ENCODE measurements at regions not wholly inside any gene's neighbourhood (a gene's known extent, or its start where the extent isn't known, plus 50 kb on each side); places are given as distances from the start of the nearest gene placed in this dataset.
"Not testable (repeated sequence)": the region's sequence is repeated elsewhere in the genome, so short reads cannot be mapped to it uniquely, and the experiment has no call there.

DNA sequence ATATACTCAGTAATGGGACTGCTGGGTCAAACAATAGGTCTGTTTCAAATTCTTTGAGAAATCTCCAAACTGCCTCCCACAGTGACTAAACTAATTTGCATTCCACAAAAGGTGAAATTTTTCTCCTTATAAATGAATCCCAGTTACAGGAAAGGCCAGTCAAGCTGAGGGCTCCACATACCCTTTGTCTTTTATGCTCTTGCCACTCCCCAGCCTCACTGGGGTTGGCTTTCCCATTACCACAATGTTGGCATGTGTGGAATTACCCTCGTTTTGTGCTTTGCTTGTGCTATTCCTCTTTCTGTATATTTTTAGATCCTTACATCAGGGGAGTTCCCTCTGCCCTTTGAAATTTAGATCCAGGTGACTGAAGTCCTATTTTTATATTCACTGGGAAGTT, 220.2 kb upstream of the LCORL start:
- DNase-seq (ENCODE audit: low read depth in 3 of 3, low spot score in 1 of 3), result no peak

DNA sequence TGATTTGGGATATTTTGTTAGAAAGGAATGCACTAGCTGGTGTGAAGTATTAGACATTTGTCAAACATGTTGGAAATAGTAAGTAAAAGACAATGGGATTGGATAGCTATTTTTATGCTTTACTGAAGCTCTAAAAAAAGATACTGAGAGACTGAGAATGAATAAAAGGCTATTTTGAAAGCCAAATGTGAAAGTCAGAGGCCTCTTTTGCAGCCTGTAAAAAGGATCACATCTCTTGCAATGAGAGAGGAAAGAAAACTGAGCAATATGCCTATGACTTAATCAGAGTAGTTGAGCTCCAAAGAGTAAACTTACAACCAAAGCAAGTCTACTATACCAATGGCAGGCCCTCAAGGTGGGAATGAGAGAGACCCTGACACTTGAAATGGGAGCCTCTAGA, 212.6 kb upstream of the LCORL start:
- DNase-seq (ENCODE audit: low read depth in 3 of 3, low spot score in 1 of 3), result no peak

DNA sequence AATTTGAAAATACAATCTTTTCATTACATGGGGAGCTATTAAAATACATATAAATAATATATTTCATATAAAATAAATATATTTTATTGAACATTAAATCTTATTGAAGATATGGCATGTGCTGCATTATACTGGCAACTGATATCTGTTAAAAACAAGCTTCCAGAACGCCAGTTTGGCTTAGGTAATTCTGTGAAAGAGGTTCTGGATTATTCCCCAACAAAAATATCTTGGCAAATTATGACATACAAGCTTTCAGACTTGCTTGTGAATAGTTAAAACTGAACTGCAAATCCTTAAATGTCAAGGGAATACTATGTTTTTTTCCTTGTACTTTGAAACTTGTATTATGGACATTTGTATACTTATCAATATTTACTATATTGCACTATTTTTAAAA, 210.2 kb upstream of the LCORL start:
- no peak for DNase-seq (ENCODE audit: low read depth in 3 of 3, low spot score in 1 of 3)

DNA sequence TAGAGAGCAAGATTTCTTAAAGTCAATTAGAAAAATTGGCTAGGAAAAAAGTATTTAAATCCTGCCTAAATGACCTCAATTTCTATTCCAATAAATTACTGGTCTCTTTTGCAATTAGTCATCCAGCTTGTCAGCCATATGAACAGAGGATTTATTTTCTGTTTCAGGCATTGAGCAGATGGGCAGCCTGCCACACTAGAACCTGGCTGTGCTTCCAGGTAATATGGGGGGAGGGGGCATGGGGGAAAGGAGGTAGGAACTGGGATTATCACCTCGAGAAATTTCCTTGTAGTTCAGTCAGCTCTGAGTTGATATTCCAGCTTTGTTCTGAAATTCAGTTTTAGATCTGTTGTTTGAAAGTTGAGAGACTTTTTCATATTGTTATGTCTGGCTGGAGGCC, 206.3 kb upstream of the LCORL start:
- no peak for DNase-seq (ENCODE audit: low read depth in 3 of 3, low spot score in 1 of 3)

GRCh38 chr4:18214411-18215055, 193.0 kb upstream of the LCORL start:
- DNase-seq (ENCODE audit: low read depth in 3 of 3, low spot score in 1 of 3), result no peak

DNA sequence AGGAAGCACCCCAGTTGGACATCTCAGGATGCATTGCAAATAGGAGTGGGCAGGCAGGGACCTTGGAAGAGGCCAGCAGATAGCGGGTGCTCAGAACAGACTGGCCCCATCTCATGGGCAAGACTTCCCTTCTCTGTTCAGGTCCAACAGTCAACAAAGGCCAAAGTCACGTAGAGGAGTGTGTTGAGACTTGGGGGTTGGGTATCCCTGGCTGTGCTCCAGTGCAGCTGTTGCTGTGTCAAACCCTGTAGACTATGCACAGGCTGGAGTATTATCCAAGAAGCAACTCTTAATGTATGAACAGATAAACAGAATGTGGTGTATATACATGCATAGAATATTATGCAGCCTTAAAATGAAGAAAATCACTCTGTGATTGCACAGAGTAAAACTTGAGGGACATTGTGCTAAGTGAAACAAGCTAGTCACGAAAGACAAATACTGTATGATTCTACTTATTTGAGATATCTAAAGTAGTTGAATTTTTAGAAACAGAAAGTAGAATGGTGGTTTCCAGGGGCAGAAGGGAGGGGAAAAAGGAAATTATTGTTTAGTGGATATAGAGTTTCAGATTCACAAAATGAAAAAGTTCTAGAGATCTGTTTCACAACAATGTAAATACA, 192.1 kb upstream of the LCORL start:
- DNase-seq (ENCODE audit: low read depth in 3 of 3, low spot score in 1 of 3), result no peak

- DNase-seq (ENCODE audit: low read depth in 3 of 3, low spot score in 1 of 3), result no peak
These were observed 187.9 kb upstream of the LCORL start for GRCh38 chr4:18209448-18209847.

- no peak for DNase-seq (ENCODE audit: low read depth in 3 of 3, low spot score in 1 of 3)
These were observed 182.4 kb upstream of the LCORL start for GRCh38 chr4:18203966-18204365.

- no peak for DNase-seq (ENCODE audit: low read depth in 3 of 3, low spot score in 1 of 3)
These were observed 180.9 kb upstream of the LCORL start for GRCh38 chr4:18202486-18202885.

DNA sequence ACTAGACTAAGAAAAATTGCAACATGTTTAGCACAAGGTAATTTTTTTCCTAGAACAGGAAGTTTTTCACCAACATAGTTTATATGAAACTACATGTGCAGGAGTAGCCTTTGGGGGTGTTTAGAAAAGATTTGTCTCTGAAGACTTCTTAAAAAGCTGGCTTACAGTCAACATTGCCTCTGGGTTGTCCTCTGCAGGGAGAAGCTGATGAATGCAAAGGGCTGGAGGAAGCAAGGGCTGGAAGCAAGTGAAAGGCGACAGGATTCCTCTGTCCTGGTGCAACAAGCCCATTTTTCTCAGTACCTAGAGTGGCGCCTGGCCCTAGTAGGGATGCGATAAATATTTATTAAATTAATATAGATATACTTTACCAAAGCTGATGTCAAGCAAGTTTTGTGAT, 180.3 kb upstream of the LCORL start:
- DNase-seq (ENCODE audit: low read depth in 3 of 3, low spot score in 1 of 3), result no peak

DNA sequence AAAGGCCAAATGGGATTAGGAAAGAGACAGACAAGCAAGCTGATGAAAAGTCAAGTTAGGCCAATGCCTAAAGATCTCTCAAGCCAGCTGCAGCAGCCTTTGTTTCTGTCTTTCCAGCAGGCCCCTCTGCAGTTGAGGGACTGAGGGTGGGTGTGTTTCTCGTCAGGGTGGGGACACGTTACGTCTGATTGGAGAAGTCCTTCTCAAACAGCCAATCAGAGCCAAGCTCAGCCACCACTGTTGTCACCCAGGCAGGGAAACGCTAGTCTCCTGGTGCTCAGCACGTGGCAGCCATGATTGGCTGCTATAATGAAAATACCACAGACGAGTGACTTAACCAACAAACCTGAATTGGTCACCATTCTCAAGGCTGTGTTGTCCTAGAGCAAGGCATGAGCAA, 177.1 kb upstream of the LCORL start:
- no peak for DNase-seq (ENCODE audit: low read depth in 3 of 3, low spot score in 1 of 3)

DNA sequence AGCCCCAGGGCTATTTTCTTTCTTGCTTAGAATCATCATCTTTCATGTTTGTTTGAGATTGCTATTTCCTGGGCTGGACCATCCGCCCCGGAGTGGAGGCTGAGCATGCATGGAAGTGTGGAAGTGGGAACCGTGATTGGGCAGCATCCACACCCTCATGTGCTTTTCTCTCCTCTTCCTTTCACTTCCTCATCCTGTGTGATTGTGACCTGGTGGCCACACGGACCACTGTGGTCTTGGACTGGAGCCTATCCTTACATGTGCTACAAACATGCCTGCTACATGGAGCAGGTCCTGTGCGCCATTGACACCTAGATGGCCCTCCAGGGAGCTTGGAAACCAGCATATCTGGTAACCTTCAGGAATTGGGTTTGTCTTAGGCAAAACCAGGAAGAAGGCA, 175.9 kb upstream of the LCORL start:
- DNase-seq (ENCODE audit: low read depth in 3 of 3, low spot score in 1 of 3), result no peak

- DNase-seq (ENCODE audit: low read depth in 3 of 3, low spot score in 1 of 3), result no peak
These were observed 172.7 kb upstream of the LCORL start for GRCh38 chr4:18194278-18194677.

DNA sequence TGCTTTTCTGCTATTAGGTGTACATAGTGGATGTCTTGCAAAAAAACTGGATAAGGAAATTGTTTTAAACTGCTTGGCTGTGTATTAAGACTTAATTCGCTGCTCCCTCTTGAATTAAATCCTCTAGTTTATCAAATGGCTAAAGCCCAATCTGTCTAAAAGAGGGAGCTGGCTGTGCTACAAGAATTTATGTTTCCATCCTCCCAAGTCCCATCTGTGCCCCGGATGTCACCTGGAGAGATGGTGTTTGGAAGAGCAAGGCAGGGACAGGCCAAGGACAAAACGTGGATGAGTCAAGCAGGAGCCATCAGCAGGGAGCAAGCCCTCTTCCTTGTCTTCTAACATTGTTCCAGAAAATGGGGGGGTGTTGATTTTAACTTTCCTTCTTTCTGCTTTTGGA, 171.3 kb upstream of the LCORL start:
- DNase-seq (ENCODE audit: low read depth in 3 of 3, low spot score in 1 of 3), result no peak

DNA sequence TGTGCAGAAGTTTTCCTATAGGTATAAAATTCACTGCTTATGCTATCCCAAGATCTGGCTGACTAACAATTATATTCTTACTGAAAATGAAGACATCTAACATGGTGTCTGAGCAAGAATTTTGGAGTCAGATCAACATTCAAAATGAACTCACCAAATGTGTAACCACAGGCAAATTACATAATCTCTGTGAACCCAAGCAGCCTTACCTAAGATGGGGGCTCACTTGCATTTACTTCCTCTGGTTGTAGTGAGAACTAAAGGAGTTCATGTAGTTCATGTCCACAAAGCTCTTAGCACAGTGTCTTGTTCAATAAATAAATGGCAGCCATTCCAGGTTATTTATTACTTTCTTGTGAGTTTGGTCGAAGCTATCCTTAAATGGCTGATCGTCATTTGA, 163.9 kb upstream of the LCORL start:
- DNase-seq (ENCODE audit: low read depth in 3 of 3, low spot score in 1 of 3), result no peak

DNA sequence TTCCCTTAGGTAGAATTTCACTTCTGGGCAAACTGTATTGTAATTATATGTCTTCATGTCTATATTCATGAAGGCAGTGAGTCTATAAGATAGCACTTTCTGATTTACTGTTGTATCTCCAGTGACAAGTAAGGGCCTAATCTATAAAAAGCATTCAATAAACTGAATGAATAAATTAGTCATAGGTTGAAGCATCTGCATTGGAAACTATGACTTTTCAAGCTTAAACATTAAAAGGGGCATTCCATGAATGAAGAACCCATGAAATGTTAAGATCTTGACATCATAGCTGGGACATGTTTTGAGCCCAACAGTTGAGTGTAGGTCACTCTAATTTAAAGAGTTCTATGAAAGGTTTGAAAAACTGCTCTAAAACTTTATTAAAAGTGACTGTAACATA, 159.3 kb upstream of the LCORL start:
- no peak for DNase-seq (ENCODE audit: low read depth in 3 of 3, low spot score in 1 of 3)

GRCh38 chr4:18180122-18180521, 158.6 kb upstream of the LCORL start:
- no peak for DNase-seq (ENCODE audit: low read depth in 3 of 3, low spot score in 1 of 3)

DNA sequence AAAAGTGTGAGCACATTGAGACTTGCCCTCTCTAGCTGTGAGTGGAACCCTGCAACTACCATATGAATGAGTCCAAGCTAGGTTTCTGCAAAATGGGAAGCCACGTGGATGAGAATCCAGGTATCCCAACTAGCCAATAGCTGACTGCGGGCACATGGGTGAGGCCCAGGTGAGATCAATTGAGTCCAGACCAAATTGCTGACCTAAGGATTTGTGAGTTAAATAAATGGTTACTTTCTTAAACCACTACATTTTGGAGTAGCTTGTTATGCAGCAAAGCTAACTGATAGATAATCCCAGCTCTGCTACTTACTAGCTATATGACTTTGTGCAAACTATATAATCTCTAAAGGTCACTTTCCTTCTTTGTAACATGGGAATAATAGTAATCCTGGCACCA, 150.3 kb upstream of the LCORL start:
- DNase-seq (ENCODE audit: low read depth in 3 of 3, low spot score in 1 of 3), result no peak

GRCh38 chr4:18167831-18168230, 146.3 kb upstream of the LCORL start:
- DNase-seq (ENCODE audit: low read depth in 3 of 3, low spot score in 1 of 3), result no peak

DNA sequence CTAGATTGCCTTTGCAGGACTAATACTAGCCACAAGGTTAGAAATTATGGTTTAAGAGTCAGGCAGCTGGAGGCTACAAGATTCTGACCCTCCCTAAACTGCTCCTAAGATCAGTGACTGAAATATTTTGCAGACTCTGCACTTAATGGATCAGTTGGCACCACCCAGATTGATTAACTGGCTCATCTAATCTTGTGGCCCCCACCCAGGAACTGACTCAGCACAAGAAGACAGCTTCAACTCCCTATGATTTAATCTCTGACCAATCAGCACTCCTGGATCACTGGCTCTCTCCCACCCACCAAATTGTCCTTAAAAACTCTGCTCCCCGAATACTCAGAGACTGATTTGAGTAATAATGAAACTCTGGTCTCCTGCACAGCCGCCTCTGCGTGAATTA, 145.4 kb upstream of the LCORL start:
- no peak for DNase-seq (ENCODE audit: low read depth in 3 of 3, low spot score in 1 of 3)

DNA sequence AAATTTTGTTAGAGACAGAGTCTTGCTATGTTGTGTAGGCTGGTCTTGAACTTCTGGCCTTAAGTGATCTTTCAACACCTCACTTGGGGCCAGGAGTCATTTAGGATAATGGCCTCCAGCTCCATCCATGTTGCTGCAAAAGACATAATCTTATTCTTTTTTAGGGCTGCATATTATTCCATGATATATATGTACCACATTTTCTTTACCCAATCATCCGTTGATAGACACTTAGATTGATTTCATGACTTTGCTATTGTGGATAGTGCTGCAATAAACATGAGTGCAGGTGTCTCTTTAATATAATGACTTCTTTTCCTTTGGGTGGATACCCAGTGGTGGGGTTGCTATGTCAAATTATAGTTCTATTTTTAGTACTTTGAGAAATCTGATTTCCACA, 140.9 kb upstream of the LCORL start:
- no peak for DNase-seq (ENCODE audit: low read depth in 3 of 3, low spot score in 1 of 3)

- DNase-seq (ENCODE audit: low read depth in 3 of 3, low spot score in 1 of 3), result not testable (repeated sequence)
These were observed 137.8 kb upstream of the LCORL start for GRCh38 chr4:18159117-18159912.
